ENCODE measurements at regions not wholly inside any gene's neighbourhood (a gene's known extent, or its start where the extent isn't known, plus 50 kb on each side); places are given as distances from the start of the nearest gene placed in this dataset.

- no peak for DNase-seq (ENCODE audit: low read depth)
Observed at GRCh38 chr2:239574434-239575156, 173.8 kb upstream of the HDAC4 start.

GRCh38 chr2:239574054-239574433, 173.2 kb upstream of the HDAC4 start:
- no peak for DNase-seq (ENCODE audit: low read depth)

DNA sequence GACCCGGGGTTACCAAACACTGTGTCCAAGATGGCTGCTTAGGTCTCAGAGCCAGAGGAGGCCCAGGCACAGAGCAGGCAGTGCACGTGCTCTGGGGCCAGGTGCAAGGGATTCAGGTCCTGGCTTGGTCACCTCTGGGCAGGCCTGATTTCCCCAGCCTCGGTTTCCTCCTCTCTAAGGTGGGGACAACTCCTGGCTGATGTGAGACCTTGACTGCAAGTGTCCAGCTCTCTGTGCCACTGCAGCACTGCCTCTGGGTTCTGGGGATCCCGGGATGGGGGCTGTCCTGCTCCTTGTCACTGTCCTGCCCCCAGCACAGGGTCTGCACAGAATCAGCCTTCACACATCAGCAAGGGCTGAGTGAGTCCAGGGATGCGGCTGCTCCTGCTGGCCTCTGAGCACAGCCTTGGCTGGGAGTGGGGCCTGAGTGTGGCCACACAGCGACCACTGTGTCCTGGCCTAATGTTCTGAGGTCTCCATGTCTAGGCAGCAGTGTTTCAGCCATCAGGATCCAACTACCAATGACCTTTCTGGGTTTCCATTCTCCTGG, 170.2 kb upstream of the HDAC4 start:
- DNase-seq (ENCODE audit: low read depth), result no peak

DNA sequence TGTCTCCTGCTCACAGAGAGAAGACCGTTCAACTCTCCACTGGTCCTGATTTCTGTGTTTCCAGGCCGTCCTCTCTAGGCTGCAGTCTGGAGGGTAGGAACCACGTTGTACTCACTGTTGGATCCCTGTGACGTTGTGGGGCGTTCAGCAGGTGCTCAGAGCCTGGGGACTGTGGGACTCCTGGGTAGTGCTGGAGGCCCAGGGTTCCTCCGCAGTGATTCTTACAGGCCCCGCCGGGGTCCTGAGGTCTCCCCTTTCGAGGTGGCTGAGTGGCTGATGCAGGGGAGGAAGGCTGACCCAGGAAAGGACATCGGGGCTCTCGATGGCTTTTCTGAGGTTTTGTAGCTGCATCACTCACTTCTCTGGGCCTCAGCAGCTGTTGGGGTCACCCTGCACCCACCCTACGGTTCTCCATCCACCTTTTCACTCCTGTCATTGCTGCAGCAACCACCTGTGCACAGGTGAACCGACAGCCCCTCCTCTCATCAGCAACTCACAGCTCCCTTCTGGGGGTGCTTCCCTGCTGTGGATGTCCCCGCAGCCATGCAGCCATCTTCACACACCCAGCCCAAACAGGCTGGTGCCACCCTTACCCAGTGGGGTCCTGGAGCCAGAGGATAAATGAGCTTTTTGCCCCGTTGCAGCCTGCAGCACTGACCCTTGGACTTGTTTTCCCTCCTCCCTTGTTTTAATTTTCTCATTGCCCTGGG, 169.6 kb upstream of the HDAC4 start:
- DNase-seq (ENCODE audit: low read depth), result no peak

DNA sequence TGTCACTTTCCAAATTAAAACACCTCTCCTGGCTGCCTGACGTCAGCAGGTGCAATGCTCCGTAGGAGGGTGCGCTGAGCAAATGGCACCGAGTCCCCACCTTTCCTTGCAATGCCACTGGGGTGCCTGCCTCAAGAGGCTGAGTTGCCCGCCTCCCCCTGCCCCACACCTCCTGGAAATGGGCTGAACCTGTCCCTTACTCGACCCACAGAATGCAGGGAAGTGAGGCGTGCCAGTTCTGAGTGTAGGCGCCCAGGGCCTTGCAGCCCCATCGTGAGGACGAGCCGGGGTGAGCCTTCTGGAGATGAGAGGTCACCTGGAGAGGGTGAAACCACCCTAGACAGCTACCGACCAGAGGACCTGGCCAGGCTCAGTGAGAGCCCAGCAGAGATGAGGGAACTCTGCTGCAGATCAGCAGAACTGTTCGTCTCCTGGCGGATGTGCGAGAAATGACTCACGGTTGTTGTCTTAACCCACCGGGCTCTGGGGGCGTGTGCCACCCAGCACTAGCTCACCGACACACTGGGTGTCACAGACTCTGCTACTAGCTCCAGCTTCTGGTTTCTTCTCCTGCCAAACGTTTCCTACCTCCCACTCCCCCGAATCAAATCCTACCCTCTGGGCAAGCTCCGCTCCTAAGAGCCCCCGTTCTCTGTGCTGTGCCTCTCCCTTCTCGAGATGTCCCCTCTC, 168.7 kb upstream of the HDAC4 start:
- no peak for DNase-seq (ENCODE audit: low read depth)

GRCh38 chr2:239568601-239569000, 167.8 kb upstream of the HDAC4 start:
- no peak for DNase-seq (ENCODE audit: low read depth)

DNA sequence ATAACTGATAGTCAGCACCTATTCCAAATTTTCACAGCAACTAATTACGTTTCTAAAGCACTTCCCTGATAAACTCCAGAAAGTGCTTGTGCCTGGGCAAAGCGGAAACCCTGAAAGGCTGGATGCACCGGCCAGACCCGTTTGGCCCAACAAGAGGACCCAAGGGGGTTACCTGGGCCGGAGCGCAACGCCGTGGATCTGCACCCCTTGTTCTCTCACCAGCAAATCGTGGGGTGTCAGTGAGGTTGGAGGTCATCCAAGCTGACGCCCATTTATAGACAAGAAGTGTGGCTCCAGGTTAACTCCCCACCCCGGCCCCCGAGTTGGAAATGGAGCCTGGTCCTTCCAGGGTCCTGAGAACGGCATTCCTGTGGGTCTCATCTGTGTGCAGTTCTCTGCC, 167.0 kb upstream of the HDAC4 start:
- DNase-seq (ENCODE audit: low read depth), result no peak

DNA sequence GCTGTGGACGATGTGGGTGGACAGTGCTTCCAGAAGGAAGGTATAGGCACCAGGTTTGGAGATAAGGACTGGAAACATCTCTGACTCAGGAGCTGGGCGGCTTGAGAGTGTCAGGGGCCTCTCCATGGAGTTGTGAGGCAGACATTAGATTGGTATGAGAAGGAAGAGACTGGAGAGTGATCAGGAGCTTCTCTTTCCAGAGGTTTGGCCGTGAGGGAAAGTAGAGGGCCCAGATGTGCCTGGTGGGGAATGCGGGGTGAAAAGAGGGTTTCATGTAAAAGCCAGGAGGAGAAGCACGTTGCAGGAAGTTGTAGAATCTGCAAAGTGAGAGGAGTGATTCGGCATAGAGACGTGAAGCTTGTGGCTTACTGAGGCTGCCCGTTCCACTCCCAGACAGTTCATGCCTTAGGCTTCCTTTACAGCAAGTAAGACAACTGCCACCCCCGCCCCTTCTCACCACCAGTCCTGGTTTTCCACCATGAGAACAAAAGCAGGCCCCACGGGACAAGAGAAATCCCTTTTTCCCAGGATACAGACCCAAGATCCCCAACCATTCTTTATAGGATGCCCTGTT, 166.3 kb upstream of the HDAC4 start:
- no peak for DNase-seq (ENCODE audit: low read depth)

GRCh38 chr2:239566162-239566994, 165.6 kb upstream of the HDAC4 start:
- no peak for DNase-seq (ENCODE audit: low read depth)

DNA sequence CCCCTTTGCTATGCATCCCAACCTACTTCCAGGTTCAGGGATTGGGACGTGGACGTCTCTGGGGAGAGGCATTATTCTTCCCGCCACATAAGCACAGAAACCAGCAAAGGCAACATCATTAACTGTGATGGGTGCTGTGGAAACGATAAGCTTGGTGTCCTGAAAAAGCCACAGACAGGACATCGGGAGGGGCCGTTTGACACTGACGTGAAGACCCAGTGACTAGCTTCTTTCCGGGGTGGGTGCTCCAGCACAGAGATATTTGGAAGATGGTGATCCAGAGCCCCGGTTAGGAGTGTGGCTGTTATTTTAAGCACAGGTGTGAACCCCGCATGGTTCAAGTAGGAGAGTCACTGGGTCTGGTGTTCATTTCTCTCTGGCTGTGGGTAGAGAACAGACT, 163.8 kb upstream of the HDAC4 start:
- DNase-seq (ENCODE audit: low read depth), result no peak

DNA sequence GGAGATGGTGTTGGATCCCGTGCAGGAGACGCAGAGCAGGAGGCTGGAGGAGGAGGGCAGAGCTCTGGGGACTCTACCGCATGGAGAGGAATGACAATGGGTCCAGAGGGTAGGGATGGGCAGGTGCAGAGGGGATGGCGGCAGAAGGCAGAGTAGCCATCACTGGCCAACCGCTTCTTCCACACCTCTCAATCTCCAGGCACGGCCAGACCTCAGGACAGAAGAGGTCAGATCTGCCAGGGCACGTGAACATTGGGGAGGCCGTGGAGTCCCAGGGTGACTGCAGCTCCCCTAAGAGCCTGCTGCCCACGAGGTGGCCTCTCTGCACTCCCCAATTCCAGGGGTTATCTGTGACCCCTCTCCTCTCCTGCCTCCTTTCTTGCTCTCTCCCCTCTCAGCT, 162.7 kb upstream of the HDAC4 start:
- no peak for DNase-seq (ENCODE audit: low read depth)

GRCh38 chr2:239561446-239562001, 160.7 kb upstream of the HDAC4 start:
- no peak for DNase-seq (ENCODE audit: low read depth)

GRCh38 chr2:239559417-239560261, 158.8 kb upstream of the HDAC4 start:
- DNase-seq (ENCODE audit: low read depth), result no peak

DNA sequence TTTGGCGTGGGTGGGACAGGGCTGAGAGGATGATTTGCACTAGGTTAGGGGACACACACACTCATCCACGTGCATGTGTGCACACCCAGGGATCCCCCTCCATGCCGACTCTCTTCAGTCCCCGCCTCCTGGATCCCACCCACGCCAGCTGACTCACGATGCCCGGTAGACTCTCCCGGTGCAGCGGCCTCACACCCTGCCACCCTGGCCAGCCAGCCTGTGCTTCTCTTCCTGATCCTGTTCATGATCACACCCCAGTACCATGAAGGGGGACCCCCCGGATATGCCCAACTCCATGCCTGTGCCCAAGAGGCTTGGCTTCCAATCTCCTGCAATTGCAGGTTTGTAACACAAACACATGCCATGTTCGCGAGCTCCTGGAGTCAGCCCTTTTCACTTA, 157.8 kb upstream of the HDAC4 start:
- no peak for DNase-seq (ENCODE audit: low read depth)

DNA sequence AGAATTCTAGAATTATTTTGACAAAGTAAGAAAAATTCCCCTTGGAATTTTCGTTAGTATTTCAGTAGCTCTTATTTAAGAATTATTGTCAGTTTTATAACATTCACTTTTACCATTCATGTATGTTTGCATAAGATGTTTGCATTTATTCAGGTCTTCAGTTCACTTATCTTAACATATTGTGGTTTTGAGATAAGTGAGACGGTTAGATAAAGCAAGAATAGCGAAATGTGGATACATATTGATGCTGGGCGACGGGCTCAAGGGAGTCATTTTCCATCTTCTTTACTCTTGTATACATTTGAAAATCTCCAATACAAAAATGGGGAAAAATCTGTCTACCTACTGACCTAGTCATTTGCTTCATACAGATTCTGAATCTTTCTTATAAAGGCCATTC, 156.7 kb upstream of the HDAC4 start:
- DNase-seq (ENCODE audit: low read depth), result no peak

- DNase-seq (ENCODE audit: low read depth), result no peak
Observed at GRCh38 chr2:239555571-239555905, 154.7 kb upstream of the HDAC4 start.

GRCh38 chr2:239554766-239555570, 154.1 kb upstream of the HDAC4 start:
- no peak for DNase-seq (ENCODE audit: low read depth)

GRCh38 chr2:239553376-239554000, 152.7 kb upstream of the HDAC4 start:
- no peak for DNase-seq (ENCODE audit: low read depth)

DNA sequence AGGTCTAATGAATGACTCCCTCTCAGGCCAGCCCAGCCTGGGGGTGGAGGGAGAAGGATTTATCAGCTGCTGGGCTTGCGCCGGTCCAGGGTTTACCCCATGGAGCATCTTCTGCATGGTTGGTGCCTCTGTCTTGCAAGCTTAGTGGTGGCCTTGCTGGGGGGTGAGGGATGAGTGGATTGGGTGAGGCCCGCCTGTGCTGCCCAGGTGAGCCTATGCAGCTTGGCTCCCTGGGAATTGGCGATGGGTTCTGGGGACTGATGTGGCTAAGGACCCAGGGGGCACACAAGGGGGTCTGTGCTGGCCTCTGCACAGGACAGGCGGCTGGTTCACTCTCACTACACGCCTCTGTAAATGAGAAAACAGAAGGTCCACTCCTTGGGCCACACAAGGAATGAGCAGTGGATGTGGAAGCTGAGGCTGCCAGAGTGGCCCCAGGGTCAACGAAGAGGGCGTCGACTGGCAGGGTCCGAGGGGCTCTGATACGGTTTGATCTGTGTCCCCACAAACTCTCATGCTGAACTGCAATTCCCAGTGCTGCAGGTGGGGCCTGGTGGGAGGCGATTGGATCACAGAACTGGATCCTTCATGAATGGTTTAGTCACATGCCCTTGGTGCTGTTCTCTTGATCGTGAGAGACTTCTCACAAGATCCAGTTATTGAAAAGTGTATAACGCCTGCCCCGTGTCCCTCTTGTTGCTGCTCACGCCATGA, 151.6 kb upstream of the HDAC4 start:
- DNase-seq (ENCODE audit: low read depth), result no peak

All from stimulated activated CD8-positive, alpha-beta memory T cell treated with anti-CD3 and anti-CD28 coated beads, Interleukin-12 subunit alpha, Interleukin-12 subunit beta, amount 100 ng/mL, for 1 hour (primary cell).